ENCODE measurements at regions not wholly inside any gene's neighbourhood (a gene's known extent, or its start where the extent isn't known, plus 50 kb on each side); places are given as distances from the start of the nearest gene placed in this dataset.
"Not testable (repeated sequence)": the region's sequence is repeated elsewhere in the genome, so short reads cannot be mapped to it uniquely, and the experiment has no call there.

- H3K27ac ChIP-seq = no peak overlapping the region
- H3K9me3 ChIP-seq = no peaks in the 10 kb centered on the region
- DNase-seq = no peak
- H3K9ac ChIP-seq (ENCODE audit: low read depth in 2 of 2, low read length in 2 of 2) = no peak overlapping the region
- no peaks in the 10 kb centered on the region for H3K36me3 ChIP-seq
- no peak overlapping the region for H3K4me3 ChIP-seq
- TF ChIP-seq, protein P1, sequence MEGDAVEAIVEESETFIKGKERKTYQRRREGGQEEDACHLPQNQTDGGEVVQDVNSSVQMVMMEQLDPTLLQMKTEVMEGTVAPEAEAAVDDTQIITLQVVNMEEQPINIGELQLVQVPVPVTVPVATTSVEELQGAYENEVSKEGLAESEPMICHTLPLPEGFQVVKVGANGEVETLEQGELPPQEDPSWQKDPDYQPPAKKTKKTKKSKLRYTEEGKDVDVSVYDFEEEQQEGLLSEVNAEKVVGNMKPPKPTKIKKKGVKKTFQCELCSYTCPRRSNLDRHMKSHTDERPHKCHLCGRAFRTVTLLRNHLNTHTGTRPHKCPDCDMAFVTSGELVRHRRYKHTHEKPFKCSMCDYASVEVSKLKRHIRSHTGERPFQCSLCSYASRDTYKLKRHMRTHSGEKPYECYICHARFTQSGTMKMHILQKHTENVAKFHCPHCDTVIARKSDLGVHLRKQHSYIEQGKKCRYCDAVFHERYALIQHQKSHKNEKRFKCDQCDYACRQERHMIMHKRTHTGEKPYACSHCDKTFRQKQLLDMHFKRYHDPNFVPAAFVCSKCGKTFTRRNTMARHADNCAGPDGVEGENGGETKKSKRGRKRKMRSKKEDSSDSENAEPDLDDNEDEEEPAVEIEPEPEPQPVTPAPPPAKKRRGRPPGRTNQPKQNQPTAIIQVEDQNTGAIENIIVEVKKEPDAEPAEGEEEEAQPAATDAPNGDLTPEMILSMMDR (IDR thresholded peaks at IDR 0.05) = no peak
- no peaks in the 10 kb centered on the region for H3K27me3 ChIP-seq
- H3K4me1 ChIP-seq = no peaks in the 10 kb centered on the region
- intact Hi-C loops (cut with DNase I) = no loop called here
Measured at GRCh38 chr5:13201022-13201421, 743.5 kb downstream of the DNAH5 start.

- intact Hi-C loops (cut with DNase I); DNase-seq; H3K27me3 ChIP-seq; H3K9me3 ChIP-seq; H3K27ac ChIP-seq; H3K4me3 ChIP-seq; H3K9ac ChIP-seq (ENCODE audit: low read depth in 2 of 2, low read length in 2 of 2); H3K4me1 ChIP-seq; H3K36me3 ChIP-seq: not testable (repeated sequence)
Measured at GRCh38 chr5:13198226-13198625, 746.3 kb downstream of the DNAH5 start.

- TF ChIP-seq, protein P1 (IDR thresholded peaks at IDR 0.05) = no peak
- H3K9ac ChIP-seq (ENCODE audit: low read depth in 2 of 2, low read length in 2 of 2) = no peak overlapping the region
- H3K9me3 ChIP-seq = no peaks in the 10 kb centered on the region
- intact Hi-C loops (cut with DNase I) = no loop called here
- DNase-seq = no peak
- H3K27me3 ChIP-seq = no peaks in the 10 kb centered on the region
- H3K4me3 ChIP-seq = no peak overlapping the region
- no peak overlapping the region for H3K27ac ChIP-seq
- H3K4me1 ChIP-seq = no peaks in the 10 kb centered on the region
- H3K36me3 ChIP-seq = no peaks in the 10 kb centered on the region
Measured at GRCh38 chr5:13189532-13189931, 755.0 kb downstream of the DNAH5 start.

- no peak overlapping the region for H3K27ac ChIP-seq
- DNase-seq = no peak
- intact Hi-C loops (cut with DNase I) = no loop called here
- TF ChIP-seq, protein P1 (IDR thresholded peaks at IDR 0.05) = no peak
- no peaks in the 10 kb centered on the region for H3K4me1 ChIP-seq
- no peaks in the 10 kb centered on the region for H3K36me3 ChIP-seq
- H3K27me3 ChIP-seq = no peaks in the 10 kb centered on the region
- H3K9ac ChIP-seq (ENCODE audit: low read depth in 2 of 2, low read length in 2 of 2) = no peak overlapping the region
- no peaks in the 10 kb centered on the region for H3K9me3 ChIP-seq
- H3K4me3 ChIP-seq = no peak overlapping the region
Measured at GRCh38 chr5:13188371-13188770, 756.1 kb downstream of the DNAH5 start.

DNA sequence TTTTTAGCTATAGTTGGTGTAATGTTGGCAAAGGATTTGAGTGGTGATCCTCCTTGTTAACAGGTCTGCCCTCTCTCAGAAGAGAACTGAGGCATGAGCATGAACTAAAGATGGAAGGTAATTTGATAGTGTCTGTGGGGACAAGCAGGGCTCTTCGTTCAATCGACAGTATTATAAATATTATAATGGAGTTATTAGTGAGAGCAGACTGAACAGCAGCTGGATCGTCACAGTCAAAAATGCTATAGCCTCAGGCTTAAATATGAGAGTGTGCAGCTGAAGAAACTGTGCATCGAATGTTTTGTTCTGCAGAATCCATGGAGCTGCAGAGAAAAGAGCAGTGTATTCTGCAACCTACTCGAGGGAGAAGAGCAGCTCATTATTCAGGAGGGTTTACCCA lies 757.3 kb downstream of the DNAH5 start:
- H3K4me1 ChIP-seq = no peaks in the 10 kb centered on the region
- H3K36me3 ChIP-seq = no peaks in the 10 kb centered on the region

GRCh38 chr5:13186177-13186576 lies 758.3 kb downstream of the DNAH5 start:
- Histone ChIP-seq H3K27me3 (no peaks in the 10 kb centered on the region), H3K9ac (ENCODE audit: low read depth in 2 of 2, low read length in 2 of 2) (no peak overlapping the region), H3K36me3 (no peaks in the 10 kb centered on the region), H3K4me3 (no peak overlapping the region), H3K27ac (no peak overlapping the region), H3K4me1 (no peaks in the 10 kb centered on the region), H3K9me3 (no peaks in the 10 kb centered on the region)
- no peak for DNase-seq
- intact Hi-C loops (cut with DNase I) = no loop called here
- TF ChIP-seq, protein P1 (IDR thresholded peaks at IDR 0.05) = no peak

More for the DNA sequence above, 757.3 kb downstream of the DNAH5 start:
- TF ChIP-seq, protein P1 (IDR thresholded peaks at IDR 0.05) = no peak
- intact Hi-C loops (cut with DNase I) = no loop called here
- Histone ChIP-seq H3K4me3 (no peak overlapping the region), H3K9me3 (no peaks in the 10 kb centered on the region), H3K9ac (ENCODE audit: low read depth in 2 of 2, low read length in 2 of 2) (no peak overlapping the region), H3K27me3 (no peaks in the 10 kb centered on the region), H3K27ac (no peak overlapping the region)
- no peak for DNase-seq

Data from colonic mucosa (tissue), 4 donors.